Ovary (tissue), 3 donors: ENCODE measurements at regions not wholly inside any gene's neighbourhood (a gene's known extent, or its start where the extent isn't known, plus 50 kb on each side); places are given as distances from the start of the nearest gene placed in this dataset.

ENCODE experiments used
- CTCF ChIP-seq, 3 donors: fragments of 450-650 bp in 2 of 3; fragments of 200-600 bp in 1 of 3; IDR thresholded peaks; one replicate each; pipeline versions ENCODE4 v1.5.1 to v1.8.0; 2016 to 2022; ENCODE audit warnings: antibody characterized with exemption in 3 of 3, mild to moderate bottlenecking in 1 of 3
- EP300 ChIP-seq: sonication (generic); formaldehyde crosslinking; IDR thresholded peaks from one replicate; pipeline ENCODE4 v1.6.1; 2017; ENCODE audit warnings: antibody characterized with exemption
- POLR2A ChIP-seq: fragments of 450-650 bp; IDR thresholded peaks from one replicate; pipeline ENCODE4 v1.6.1; 2017; ENCODE audit warnings: antibody characterized with exemption, mild to moderate bottlenecking, moderate library complexity
- donor health status: DM: no; HTN: no; CAD: no.

- TF ChIP-seq EP300 (no peak), CTCF (IDR thresholded peaks at IDR 0.05) (no peak), POLR2A (no peak)
These were observed 133.0 kb upstream of the LHX5 start for GRCh38 chr12:113604666-113605065.
